ENCODE measurements at regions not wholly inside any gene's neighbourhood (a gene's known extent, or its start where the extent isn't known, plus 50 kb on each side); places are given as distances from the start of the nearest gene placed in this dataset.

DNA sequence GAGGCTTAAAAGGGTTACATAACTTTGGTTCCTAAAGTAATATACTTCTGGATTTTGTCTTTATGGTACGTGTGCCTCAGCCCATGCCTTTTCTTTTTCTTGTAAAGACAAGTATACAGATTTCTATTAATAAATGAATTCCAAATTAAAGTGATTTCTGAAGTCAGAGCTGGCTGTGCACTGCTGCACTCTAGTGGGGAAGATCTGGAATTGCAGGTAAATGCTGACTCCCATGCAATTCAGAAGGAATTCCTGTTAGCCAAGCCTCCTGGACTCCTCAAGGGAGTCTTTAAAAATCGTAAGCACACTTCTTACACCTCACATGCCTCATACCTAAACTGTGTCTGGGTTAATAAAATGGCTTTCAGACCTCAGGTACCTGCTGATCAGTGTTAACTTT, 118.4 kb upstream of the SLC7A1 start:
- Mint-ChIP-seq H3K36me3 (ENCODE audit: insufficient read depth) (no peaks in the 10 kb centered on the region), H3K27me3 (peaks cover 51% of the 10 kb centered on the region), H3K4me1 (no peaks in the 10 kb centered on the region), H3K4me3 (no peak overlapping the region), H3K27ac (ENCODE audit: low read depth) (no peak overlapping the region), H3K9me3 (no peaks in the 10 kb centered on the region)
- ATAC-seq (replicated peaks; ENCODE audit: extremely low read depth, poor library complexity, severe bottlenecking) (no peak), DNase-seq (ENCODE audit: low spot score in 2 of 2) (no peak)

DNA sequence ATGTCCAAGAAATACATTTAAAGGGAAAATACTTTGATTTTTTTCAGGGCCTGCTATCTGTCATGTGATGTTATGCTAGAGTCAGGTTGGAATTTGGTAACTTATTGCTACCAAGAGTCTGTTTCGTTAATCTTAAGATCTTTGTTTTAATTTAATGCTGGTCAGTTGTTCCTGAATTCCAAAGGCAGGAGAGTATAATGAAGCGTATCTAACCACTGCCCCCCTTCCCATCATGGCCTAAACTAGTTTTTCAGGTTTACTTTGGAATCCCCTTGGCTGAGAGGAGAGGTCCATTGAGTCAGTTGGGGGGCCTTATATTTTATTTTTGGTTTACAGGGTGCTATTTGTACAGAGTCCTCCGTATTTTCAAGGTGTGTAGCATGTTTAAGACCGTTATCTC, 116.3 kb upstream of the SLC7A1 start:
- Mint-ChIP-seq H3K27ac (ENCODE audit: low read depth) (no peak overlapping the region), H3K9me3 (no peaks in the 10 kb centered on the region), H3K27me3 (peaks cover 44% of the 10 kb centered on the region), H3K36me3 (ENCODE audit: insufficient read depth) (no peaks in the 10 kb centered on the region), H3K4me3 (no peak overlapping the region), H3K4me1 (no peaks in the 10 kb centered on the region)
- ATAC-seq (replicated peaks; ENCODE audit: extremely low read depth, poor library complexity, severe bottlenecking) = no peak
- no peak for DNase-seq (ENCODE audit: low spot score in 2 of 2)

GRCh38 chr13:29710511-29710910, 115.0 kb upstream of the SLC7A1 start:
- H3K36me3 Mint-ChIP-seq (ENCODE audit: insufficient read depth) = no peaks in the 10 kb centered on the region
- H3K27me3 Mint-ChIP-seq = peaks cover 44% of the 10 kb centered on the region
- no peak for DNase-seq (ENCODE audit: low spot score in 2 of 2)
- no peaks in the 10 kb centered on the region for H3K9me3 Mint-ChIP-seq
- no peak overlapping the region for H3K4me3 Mint-ChIP-seq
- ATAC-seq (replicated peaks; ENCODE audit: extremely low read depth, poor library complexity, severe bottlenecking) = no peak
- no peaks in the 10 kb centered on the region for H3K4me1 Mint-ChIP-seq
- H3K27ac Mint-ChIP-seq (ENCODE audit: low read depth) = no peak overlapping the region

DNA sequence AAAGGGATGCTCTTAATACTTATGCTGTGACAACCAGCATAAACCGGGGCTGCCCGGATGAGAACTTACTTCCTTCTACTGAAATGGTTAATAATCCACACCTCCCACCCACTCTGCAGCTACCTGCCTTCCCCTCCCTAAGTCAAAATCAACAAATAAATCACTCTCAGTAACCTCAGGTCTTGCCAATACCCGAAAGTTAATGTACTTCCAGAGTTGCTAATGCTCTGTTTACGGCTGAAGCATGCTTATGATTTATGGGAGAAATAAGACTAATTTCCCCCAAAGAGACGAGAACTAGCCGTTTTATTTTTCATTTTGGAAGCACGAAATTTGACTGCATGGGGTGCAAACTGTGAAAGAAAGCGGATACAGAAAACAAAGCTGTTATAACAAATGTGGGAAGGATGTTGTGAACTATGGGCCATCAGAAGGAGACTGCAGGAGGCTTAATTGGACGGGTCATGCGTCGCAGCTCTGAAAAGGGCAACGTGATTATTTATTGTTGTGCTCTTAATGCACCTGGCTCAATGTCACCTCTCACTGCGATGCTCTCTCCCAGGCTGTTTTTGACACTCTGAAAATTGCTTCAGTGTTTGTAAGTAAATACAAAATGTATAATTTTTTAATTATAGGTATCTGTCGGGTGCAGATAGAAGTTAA, 114.0 kb upstream of the SLC7A1 start:
- DNase-seq (ENCODE audit: low spot score in 2 of 2) (no peak), ATAC-seq (replicated peaks; ENCODE audit: extremely low read depth, poor library complexity, severe bottlenecking) (no peak)
- Mint-ChIP-seq H3K9me3 (no peaks in the 10 kb centered on the region), H3K27me3 (peaks cover 44% of the 10 kb centered on the region), H3K27ac (ENCODE audit: low read depth) (no peak overlapping the region), H3K4me1 (no peaks in the 10 kb centered on the region), H3K4me3 (no peak overlapping the region), H3K36me3 (ENCODE audit: insufficient read depth) (no peaks in the 10 kb centered on the region)

GRCh38 chr13:29707876-29708543, 112.5 kb upstream of the SLC7A1 start:
- Mint-ChIP-seq H3K36me3 (ENCODE audit: insufficient read depth) (no peaks in the 10 kb centered on the region), H3K4me1 (no peaks in the 10 kb centered on the region), H3K9me3 (no peaks in the 10 kb centered on the region), H3K4me3 (no peak overlapping the region), H3K27me3 (peaks cover 47% of the 10 kb centered on the region), H3K27ac (ENCODE audit: low read depth) (no peak overlapping the region)
- ATAC-seq (replicated peaks; ENCODE audit: extremely low read depth, poor library complexity, severe bottlenecking) (no peak), DNase-seq (ENCODE audit: low spot score in 2 of 2) (no peak)

- H3K4me3 Mint-ChIP-seq = no peak overlapping the region
- H3K27ac Mint-ChIP-seq (ENCODE audit: low read depth) = no peak overlapping the region
- H3K4me1 Mint-ChIP-seq = no peaks in the 10 kb centered on the region
- ATAC-seq (replicated peaks; ENCODE audit: extremely low read depth, poor library complexity, severe bottlenecking) (no peak), DNase-seq (ENCODE audit: low spot score in 2 of 2) (no peak)
- no peaks in the 10 kb centered on the region for H3K9me3 Mint-ChIP-seq
- H3K36me3 Mint-ChIP-seq (ENCODE audit: insufficient read depth) = no peaks in the 10 kb centered on the region
- H3K27me3 Mint-ChIP-seq = peaks cover 41% of the 10 kb centered on the region
Measured at GRCh38 chr13:29706923-29707322, 111.4 kb upstream of the SLC7A1 start.

DNA sequence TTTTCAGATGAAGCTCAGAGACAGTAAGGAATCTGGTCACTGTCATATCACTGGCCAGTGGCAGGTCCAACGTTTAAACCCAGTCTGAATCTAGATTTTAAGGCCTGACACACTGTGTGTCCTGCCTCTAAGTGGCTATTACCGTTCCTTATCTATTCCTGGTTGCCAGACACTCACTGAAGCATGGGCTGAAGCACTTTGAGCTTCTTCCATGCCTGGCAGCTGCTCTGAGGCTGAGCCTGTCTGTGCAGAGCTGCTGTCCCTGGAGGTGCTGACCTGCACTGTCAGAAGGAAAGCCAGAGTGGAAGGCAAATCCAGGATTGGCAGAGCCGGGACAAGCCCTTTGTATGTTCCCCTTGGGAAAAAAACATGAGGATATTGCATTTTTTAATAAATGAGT, 109.2 kb upstream of the SLC7A1 start:
- DNase-seq (ENCODE audit: low spot score in 2 of 2) (no peak), ATAC-seq (replicated peaks; ENCODE audit: extremely low read depth, poor library complexity, severe bottlenecking) (no peak)
- Mint-ChIP-seq H3K27me3 (peaks cover 44% of the 10 kb centered on the region), H3K36me3 (ENCODE audit: insufficient read depth) (no peaks in the 10 kb centered on the region), H3K27ac (ENCODE audit: low read depth) (no peak overlapping the region), H3K4me3 (no peak overlapping the region), H3K9me3 (no peaks in the 10 kb centered on the region), H3K4me1 (no peaks in the 10 kb centered on the region)

- Mint-ChIP-seq H3K4me1 (no peaks in the 10 kb centered on the region), H3K4me3 (no peak overlapping the region), H3K36me3 (ENCODE audit: insufficient read depth) (no peaks in the 10 kb centered on the region), H3K9me3 (no peaks in the 10 kb centered on the region), H3K27ac (ENCODE audit: low read depth) (no peak overlapping the region), H3K27me3 (peaks cover 44% of the 10 kb centered on the region)
- DNase-seq (ENCODE audit: low spot score in 2 of 2) (no peak), ATAC-seq (replicated peaks; ENCODE audit: extremely low read depth, poor library complexity, severe bottlenecking) (no peak)
Measured at GRCh38 chr13:29703421-29703820, 107.9 kb upstream of the SLC7A1 start.

- no peaks in the 10 kb centered on the region for H3K9me3 Mint-ChIP-seq
- peaks cover 49% of the 10 kb centered on the region for H3K27me3 Mint-ChIP-seq
- H3K4me3 Mint-ChIP-seq = no peak overlapping the region
Measured at GRCh38 chr13:29702912-29703351, 107.4 kb upstream of the SLC7A1 start.

DNA sequence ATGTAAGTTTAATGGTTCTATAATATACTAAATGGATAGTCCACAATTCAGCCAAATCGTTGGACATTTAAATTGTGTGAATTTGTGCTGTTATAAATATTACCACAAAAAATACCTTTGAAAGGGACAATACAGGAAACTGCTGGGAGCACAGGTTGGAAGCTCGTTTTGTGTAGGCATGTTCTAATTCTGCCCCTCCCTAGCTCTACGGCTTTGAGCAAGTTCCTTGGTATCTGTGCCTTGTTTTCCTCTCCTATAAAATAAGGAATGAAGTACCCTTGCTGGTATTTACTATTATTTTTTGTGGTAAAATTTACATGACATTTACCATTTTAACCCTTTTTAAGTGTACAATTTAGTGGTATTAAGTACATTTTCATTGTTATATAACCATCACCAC, 102.6 kb upstream of the SLC7A1 start:
- H3K4me1 Mint-ChIP-seq = no peaks in the 10 kb centered on the region
- DNase-seq (ENCODE audit: low spot score in 2 of 2) = no peak
- ATAC-seq (replicated peaks; ENCODE audit: extremely low read depth, poor library complexity, severe bottlenecking) = no peak
- H3K27ac Mint-ChIP-seq (ENCODE audit: low read depth) = no peak overlapping the region
- H3K4me3 Mint-ChIP-seq = no peak overlapping the region
- H3K27me3 Mint-ChIP-seq = peaks cover 61% of the 10 kb centered on the region
- H3K9me3 Mint-ChIP-seq = no peaks in the 10 kb centered on the region
- H3K36me3 Mint-ChIP-seq (ENCODE audit: insufficient read depth) = no peaks in the 10 kb centered on the region

More at GRCh38 chr13:29702912-29703351, 107.4 kb upstream of the SLC7A1 start:
- no peak overlapping the region for H3K27ac Mint-ChIP-seq (ENCODE audit: low read depth)
- DNase-seq (ENCODE audit: low spot score in 2 of 2) = no peak
- no peaks in the 10 kb centered on the region for H3K4me1 Mint-ChIP-seq
- no peak for ATAC-seq (replicated peaks; ENCODE audit: extremely low read depth, poor library complexity, severe bottlenecking)
- H3K36me3 Mint-ChIP-seq (ENCODE audit: insufficient read depth) = no peaks in the 10 kb centered on the region

DNA sequence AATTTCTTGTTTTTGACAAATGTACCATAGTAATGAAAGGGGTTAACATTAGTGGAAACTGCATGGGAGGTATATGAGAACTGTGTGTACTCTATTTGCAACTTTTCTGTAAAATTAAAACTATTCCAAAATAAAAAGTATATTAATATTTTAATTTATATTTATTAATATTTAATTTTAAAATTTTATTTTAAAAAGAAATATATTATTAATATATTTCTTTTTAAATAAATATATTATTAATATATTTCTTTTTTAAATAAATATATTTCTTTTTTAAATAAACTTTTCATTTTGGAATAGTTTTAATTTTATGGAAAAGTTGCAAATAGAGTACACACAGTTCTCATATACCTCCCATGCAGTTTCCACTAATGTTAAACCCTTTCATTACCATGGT, 101.1 kb upstream of the SLC7A1 start:
- Mint-ChIP-seq H3K27me3 (peaks cover 56% of the 10 kb centered on the region), H3K4me1 (no peaks in the 10 kb centered on the region), H3K27ac (ENCODE audit: low read depth) (no peak overlapping the region), H3K36me3 (ENCODE audit: insufficient read depth) (no peaks in the 10 kb centered on the region), H3K9me3 (no peaks in the 10 kb centered on the region), H3K4me3 (no peak overlapping the region)
- no peak for ATAC-seq (replicated peaks; ENCODE audit: extremely low read depth, poor library complexity, severe bottlenecking)
- no peak for DNase-seq (ENCODE audit: low spot score in 2 of 2)

- H3K36me3 Mint-ChIP-seq (ENCODE audit: insufficient read depth) = no peaks in the 10 kb centered on the region
- H3K4me3 Mint-ChIP-seq = no peak overlapping the region
- no peak for ATAC-seq (replicated peaks; ENCODE audit: extremely low read depth, poor library complexity, severe bottlenecking)
Measured at GRCh38 chr13:29693275-29693945, 97.9 kb upstream of the SLC7A1 start.

GRCh38 chr13:29689548-29689947, 94.1 kb upstream of the SLC7A1 start:
- Mint-ChIP-seq H3K4me3 (no peak overlapping the region), H3K27me3 (peaks cover 40% of the 10 kb centered on the region), H3K27ac (ENCODE audit: low read depth) (no peak overlapping the region), H3K36me3 (ENCODE audit: insufficient read depth) (no peaks in the 10 kb centered on the region), H3K9me3 (no peaks in the 10 kb centered on the region), H3K4me1 (no peaks in the 10 kb centered on the region)
- DNase-seq (ENCODE audit: low spot score in 2 of 2) (no peak), ATAC-seq (replicated peaks; ENCODE audit: extremely low read depth, poor library complexity, severe bottlenecking) (no peak)

More at GRCh38 chr13:29693275-29693945, 97.9 kb upstream of the SLC7A1 start:
- Mint-ChIP-seq H3K9me3 (no peaks in the 10 kb centered on the region), H3K4me1 (no peaks in the 10 kb centered on the region), H3K27me3 (peaks cover 48% of the 10 kb centered on the region), H3K27ac (ENCODE audit: low read depth) (no peak overlapping the region)
- no peak for DNase-seq (ENCODE audit: low spot score in 2 of 2)

Data from central memory CD8-positive, alpha-beta T cell (primary cell).